NCI-H2107 treated with DMSO at 0.1 percent for 48 hours (cell line): ENCODE measurements at regions not wholly inside any gene's neighbourhood (a gene's known extent, or its start where the extent isn't known, plus 50 kb on each side); places are given as distances from the start of the nearest gene placed in this dataset.

Experiments used
- DNase-seq: peaks from one replicate; lab custom pipeline; 2025; ENCODE audit not compliant: unreplicated experiment; lab: John Stamatoyannopoulos, UW

DNA sequence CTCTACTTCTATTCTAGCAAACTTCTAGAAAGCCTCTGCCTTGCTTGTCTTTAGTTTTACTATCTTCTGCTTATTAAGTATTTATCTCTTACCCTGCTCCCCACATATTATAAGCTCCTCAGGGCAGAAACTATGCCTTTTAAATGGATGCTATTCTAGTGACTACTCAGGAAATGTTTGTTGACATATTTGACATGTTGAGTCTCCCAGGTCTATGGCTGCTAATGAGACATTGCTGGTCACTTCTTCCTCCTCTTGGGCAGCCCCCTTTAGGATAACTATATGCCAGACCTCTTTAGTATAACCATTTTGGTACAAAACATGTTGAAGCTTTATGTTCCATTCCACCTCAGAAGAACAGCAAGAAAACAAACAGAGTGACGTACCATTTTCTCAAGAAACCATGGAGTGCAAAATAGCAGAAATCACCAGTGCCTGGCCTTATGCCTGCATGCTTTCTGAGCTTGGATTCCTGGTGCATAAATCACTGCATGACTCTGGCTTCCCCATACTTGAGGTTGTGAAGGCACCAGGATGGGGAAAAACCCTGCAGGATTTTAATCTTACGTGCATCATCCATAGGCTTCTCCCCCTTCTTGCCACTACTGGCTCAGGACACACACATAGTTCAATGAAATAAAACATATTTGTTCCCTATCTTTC is 202.6 kb downstream of the TMX1 start:
- no peak for DNase-seq

DNA sequence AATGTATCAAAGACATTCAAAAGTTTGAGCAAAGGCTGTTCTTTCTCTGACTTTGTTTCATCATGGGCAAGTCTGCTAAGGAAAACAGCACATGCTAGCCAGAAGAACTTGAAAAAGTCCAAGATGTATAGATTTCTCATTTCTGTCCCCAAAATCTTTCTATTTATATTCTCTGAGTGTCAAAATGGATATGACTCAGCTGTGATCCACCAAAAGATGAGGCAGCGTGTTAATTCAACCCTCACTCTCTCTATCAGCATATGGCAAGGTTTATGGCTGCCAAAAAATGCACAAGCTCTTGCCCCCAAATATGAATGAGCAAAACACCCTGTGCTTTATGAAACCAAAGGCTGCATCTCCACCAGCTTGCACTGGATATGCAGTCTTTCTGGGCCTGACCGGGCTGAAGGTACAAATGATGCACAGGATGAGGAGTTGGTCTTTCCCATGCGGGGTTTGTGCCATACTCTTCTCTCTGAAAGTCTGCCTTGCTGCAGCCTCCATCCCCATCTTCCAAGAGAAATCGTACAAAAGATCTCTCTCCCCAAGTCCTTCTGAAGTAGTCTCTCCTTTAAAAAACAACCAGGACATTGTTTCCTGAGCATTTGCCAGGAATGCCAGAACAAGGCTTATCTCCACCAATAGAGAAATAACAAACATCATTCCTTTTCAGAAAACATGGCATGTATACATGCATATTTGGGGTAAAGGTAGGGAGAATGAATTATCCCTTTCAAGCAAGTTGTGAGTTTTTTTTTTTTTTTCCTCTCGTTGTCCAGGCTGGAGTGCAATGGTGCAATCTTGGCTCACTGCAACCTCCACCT is 203.4 kb downstream of the TMX1 start:
- no peak for DNase-seq

DNA sequence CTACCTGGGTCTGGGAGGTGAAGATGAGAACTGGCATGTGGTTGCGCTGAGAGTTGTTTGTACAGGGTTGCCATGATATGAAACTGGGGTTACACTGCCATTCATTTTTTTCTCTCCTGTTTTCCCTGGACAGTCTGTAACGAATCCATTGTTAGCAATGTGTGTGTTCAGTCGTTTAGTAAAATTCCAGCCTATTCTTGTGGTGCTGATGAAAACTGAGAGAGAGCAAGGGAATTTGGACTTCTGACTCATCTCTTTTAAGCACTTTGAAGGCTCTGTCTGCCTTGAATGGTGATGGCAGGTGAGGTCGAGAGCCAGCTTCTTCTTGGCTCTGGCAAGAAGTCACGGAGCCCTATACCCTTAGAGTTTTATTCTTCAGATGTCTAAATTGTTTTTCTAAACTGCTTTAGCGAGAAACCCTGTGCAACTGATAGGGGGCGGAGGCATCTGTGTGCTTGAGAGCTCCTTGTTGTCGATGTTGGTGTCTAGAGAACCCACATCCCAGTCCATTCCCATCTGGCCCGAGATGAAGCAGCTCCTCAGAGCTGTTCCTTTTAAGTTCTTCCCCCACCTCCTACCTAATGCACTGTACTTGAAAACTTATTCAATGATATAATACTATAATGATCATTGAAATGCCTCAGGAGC is 204.4 kb downstream of the TMX1 start:
- no peak for DNase-seq

DNA sequence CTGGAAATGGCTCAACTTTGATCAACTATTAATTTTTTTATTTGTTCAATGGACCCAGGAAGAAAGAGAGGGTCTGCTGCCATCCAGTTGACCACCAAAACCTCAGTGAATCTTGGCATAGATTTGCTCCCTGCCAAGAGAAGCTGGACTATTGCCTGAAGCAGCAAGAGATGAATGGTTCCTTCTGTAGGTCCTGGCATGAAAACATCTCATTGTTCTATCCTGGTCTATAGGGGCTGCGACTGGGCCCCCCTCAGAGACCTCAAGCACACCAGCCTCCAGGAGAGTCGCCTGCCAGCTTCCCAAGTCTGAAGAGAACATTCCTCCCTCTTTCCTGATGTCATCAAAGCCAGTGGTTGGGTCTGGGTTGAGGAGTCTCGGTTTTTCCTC is 204.9 kb downstream of the TMX1 start:
- DNase-seq = no peak

DNA sequence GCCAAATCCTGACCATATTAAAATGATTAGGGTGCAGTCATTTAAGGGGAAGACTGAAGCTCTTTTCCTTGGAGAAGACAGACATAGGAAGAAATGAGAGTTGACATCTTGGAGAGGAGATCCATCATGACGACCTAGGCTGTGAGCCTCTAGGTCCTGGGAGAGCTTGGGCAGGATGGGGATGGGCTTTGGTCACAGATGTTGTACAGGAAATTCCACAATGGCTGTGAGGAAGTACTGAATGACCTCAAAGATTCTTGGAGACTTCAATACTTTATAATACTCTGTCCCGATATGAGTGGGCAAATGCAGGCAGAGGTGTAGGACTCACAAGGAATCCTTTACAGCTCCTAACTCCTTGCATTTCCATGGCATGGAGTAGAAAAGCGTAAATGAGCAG is 204.9 kb upstream of the FRMD6 start:
- no peak for DNase-seq

DNA sequence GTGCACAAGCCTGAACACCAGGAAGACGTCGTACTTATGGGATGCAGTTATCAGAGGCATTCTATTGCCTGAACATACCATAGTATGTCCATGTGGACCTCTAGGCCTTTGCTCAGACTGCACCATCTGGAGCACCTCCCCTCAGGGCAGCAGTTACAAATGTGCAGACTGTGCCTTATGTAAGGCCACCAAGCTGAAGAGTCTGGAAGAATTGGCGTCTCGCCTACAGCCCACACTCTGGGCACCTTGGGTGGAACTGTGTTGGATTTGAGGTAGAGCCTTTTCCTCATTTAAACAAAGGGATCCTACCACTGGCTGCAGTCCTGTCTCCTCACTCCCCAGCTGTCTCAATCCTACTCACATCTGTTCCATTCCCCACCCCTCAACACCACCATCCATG is 204.3 kb upstream of the FRMD6 start:
- no peak for DNase-seq

DNA sequence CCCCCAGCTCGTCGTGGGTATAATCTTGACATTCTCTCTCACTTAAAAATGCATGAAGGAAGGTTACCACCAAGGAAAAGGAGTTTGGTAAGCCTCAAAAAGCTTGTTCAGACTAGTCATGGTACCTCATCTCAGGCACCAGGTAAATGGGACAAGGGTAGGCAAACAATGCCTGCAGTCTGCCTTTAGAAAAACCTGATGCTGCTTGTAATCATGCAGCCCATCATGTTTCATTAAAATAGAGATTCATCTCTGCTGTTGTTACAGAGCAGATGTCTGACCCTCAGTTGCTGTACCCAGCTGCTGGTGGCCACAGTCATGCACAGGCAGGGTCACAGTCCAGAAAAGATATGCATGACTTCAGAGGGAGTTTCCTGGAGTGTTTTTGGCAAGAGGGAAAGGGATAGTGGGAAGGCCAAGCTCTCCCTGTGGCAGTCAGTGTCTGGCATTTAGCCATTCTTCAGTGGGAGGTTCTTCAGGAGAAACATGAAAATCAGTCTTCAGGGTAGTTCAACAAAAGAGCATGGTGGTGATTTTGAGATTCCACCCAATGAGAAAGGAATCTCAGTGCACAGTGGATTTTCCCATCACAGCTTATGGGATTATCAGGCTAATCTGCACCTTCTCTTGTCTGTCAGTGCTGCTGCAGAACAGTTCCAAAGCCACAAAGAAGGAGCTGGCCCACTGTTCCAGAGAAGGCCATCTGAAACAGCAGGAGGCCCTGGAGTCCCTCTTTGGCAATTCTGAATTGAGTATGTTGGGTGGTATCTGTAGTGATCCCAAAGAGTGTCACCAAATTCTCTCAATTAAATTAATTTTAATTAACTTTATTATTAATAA is 202.7 kb upstream of the FRMD6 start:
- DNase-seq = no peak

DNA sequence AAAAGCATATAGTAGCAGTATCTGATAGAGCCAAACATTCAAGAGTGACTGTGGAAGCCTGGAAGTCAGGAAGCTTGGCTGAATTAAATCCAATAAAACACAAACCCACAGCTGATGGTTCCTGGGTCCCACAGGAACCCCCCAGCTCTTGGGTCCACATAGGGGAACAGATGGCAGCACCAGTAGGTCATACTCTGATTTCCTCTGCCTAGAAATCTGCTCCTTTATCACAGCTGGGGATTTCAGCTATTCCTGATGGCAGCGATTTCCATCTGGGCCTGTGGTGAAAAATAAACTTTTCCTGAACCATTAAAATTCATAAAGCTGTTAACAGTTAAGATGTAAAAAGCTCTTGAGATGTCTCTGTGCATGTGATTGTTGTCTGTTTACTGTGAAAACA is 202.0 kb upstream of the FRMD6 start:
- no peak for DNase-seq

DNA sequence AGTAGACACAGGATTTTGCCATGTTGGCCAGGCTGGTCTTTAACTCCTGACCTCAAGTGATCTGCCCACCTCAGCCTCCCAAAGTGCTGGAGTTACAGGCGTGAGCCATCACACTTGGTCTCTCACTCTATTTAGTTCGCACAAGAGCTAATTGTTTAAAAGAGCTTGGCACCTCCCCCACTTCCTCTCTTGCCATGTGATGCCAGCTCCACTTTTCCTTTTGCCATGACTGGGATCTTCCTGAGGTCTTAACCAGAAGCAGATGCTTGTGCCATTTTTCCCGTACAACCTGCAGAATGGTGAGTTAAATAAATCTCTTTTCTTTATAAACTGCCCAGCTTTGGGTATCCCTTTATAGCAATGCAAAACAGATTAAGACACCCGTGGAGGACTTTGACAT is 200.1 kb upstream of the FRMD6 start:
- DNase-seq = no peak

DNA sequence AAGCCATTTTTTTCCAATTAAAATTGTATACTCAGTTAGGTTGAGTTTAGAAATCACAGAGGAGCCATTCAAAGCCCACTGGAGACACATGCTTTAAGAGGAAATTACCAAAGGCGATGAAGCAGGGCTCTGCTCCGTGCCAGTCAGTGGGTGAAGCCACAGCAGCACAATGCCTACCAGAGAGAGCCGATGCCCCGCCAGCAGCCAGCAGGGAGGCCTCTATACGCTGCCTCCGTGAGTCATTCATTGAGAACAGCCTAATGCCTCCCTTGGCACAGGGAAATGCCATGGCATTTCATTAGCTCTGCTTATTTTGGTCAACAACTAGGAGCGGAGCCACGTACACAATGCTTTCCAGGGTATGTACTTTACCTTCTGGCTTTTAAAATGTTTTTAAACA is 197.8 kb upstream of the FRMD6 start:
- DNase-seq = no peak

DNA sequence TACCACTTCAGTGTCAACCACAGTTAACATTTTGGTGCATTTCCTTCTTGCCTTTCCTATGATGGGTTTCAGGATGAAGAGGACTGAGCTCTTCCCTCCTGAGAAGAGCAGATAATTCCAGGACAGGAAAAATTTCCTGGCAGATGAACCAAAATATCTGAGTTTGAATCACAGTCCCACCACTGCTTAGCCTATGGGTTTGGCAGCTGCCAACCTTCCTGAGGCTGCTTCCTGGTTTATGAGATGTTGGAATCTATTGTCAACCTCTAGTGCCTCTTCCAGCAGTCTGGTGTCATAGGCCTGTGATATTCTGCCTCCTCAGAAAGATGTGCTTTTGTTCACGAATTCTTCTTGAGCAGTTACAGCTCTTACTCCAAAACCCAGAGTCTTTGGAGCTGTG is 197.4 kb upstream of the FRMD6 start:
- DNase-seq = no peak

DNA sequence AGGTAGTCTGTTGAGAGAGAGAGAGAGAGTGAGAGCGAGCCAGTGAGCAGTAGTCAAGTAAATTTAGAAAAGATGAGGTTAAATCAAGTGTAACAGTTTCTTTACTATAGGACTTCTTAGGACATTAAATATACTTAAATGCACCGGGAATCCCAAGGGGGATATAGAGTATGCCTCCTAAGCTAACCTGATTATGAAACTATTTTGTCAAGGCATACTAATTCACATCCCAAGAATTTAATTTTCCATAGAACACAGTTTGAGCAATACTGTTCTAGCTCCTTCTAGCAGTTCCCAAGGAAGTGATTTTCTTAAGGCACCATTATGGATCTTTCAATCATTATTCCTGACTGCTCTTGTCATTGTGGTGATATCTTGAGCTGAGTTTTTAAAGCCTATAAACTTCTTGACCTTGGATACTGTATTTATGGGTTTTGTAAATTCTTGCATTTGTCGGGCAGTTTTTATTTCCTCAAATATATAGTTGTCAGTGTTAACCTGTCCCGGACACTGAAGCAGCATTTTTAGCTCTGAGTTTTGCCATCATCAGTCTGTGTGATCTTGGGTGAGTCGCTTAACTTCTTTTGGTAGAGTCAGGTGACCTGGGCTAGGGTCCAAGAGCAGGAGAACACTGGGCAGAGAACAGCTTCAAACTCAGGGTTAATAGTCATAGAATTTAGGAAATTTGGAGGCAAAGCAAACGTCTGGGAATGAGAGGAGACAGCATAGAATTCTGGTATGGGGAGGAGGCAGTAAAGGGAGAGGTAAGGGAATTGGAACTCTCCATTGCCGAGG is 196.5 kb upstream of the FRMD6 start:
- DNase-seq = no peak

DNA sequence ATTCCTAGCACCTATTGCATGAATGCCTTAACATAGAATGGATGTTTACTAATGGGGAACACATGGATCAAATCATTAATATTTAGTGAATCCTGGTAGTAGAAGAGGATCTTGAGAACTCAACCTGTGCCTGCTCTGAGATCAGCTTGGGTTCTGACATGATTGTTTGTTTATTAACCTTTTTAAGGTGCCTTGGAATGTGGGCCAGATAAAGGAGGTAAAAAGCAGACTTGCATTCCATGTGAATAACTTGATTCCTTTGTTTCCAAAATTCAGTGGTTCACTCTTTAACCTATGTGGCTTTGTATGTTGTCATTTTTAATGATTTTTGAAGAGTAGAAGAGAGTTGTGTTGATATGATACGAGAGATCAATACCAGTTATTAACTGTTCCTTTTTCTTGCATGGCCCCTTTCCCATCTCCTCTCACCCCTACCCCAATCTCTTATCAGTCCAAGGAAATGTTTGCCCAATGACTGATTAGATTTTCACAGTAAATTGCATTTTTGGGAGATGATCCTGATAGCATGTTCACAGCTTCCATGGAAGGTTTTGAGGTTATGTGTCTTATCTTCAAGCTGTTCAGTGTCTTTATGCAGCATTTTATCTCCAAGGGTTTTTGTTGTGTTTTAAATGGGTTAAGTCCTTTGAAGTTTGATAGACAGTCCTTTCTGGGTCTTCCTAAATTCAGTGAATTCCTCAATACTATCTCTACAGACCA is 193.7 kb upstream of the FRMD6 start:
- no peak for DNase-seq

DNA sequence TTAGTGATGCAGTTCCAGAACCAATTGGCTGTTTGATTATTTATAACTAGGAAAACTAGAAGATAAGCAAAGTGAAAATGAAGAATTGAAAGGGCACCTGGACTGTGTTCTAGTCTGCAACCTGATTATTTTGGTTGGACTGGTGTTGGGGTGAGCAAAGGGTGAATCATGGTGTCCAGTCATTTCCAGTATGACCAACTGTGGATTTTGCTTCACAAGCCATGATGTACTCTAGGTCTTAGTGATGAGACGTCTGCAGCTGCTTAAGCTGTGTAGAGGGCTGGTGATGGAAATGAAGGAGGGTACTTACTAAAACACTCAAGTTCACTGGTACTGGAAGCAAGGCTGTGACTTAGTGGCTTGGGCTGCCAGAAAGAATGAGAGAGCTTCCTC is 193.2 kb upstream of the FRMD6 start:
- DNase-seq = no peak

DNA sequence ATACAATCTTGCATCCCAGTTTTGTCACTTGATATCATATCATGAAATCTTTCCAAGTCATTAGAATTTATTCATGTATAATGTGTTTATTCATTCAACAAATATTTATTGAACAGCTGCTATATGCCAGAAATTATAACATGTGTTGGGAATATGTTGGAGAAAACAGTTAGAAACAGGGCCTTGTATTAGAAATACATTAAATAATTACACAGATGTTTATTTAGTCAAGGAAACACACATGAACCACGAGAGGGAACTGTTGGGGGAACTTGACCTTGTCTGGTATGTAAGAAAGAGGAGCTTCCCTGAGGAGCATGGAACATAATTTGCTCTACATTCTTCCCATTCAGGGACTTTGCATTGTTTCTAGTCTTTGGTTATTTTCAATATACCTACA is 191.7 kb upstream of the FRMD6 start:
- no peak for DNase-seq

DNA sequence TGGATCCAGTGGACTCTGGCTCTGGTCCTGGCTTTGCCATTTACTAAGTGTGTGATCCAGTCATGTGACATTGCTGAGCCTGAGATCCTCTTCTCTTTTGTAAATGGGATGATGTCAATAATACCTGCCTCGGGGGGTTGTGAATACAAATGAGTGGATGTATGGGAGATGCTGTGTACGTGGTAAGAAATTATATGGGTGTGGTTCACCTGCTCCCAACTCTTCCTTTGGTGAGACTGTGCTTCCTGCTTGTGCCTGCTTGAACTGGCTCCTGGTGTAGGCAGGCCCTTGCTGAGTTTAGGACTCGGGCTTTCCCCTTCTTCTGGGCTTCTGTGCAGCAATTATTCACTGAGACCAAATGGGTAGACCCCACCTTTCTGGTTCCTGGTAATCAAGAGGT is 189.5 kb upstream of the FRMD6 start:
- no peak for DNase-seq

DNA sequence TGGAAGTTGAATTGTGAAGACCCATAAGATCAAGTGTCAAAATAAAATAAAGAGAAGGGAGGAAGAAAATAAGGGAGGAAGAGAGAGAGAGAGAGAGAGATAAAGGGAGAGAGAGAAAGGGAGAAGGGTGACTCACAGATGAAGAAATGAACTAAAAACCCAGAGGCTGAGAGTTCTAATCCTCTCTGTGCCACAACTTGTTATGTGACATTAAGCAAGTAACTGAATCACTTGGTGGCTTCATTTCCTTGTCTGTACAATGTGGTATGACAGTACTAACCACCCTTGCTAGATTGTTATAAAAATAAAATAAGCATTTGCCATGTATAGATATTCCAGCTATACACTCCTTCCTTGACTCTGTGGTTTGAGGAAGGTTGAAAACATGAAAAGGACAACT is 189.0 kb upstream of the FRMD6 start:
- no peak for DNase-seq

DNA sequence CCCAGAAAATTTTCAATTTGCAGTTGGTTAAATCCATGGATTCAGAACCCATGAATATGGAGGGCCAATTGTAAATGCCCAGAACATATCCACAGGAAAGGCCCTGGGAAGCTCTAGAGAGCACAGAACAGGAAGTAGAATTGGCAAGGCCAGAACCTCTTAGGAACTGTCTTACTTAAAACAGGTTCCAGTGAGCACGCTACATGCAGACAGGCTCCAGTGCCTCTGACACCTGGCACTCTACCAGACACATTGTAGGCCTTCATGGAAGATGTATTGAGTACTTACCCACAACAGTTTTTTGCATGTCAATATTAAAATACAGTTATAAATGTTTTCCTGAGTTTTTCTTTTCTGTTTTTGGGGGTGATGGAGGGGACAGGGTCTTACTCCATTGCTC is 188.2 kb upstream of the FRMD6 start:
- DNase-seq = no peak

DNA sequence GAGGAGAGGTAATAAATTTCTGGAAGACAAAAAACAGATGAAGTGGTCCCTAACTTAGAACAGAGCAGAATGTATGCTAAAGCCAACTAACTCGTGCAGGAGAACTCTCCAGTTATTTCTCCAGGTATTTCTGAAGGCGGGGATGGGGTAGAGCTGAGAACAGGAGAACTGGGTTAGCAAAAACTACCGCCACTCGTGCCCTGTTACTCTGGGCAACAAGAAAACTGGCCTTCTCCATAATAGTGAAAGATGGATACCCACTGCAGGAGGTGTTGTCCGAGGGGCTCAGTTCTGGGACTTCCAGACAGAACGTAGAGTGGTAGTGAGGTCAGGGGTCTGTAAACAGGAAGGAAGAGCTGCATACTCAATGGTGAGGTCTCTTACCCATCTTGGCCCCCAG is 187.3 kb upstream of the FRMD6 start:
- DNase-seq = no peak

DNA sequence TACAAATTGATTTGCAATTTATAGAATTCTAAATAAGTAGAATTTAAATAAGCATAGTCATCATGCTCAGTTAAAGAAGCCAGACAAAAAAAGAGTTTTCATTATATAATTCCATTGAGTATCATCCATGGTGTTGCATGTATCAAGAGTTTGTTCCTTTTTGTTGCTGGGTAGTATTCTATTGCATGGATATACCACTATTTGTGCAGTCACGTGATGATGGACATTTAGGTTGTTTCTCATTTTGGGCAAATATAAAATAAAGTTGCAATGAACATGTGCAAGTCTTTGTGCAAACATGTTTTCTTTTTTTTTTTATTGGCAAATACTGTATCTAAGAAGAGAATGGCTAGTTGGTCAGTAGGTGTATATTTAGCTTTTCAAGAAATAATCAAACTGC is 186.2 kb upstream of the FRMD6 start:
- no peak for DNase-seq
